ENCODE measurements at regions not wholly inside any gene's neighbourhood (a gene's known extent, or its start where the extent isn't known, plus 50 kb on each side); places are given as distances from the start of the nearest gene placed in this dataset.

DNA sequence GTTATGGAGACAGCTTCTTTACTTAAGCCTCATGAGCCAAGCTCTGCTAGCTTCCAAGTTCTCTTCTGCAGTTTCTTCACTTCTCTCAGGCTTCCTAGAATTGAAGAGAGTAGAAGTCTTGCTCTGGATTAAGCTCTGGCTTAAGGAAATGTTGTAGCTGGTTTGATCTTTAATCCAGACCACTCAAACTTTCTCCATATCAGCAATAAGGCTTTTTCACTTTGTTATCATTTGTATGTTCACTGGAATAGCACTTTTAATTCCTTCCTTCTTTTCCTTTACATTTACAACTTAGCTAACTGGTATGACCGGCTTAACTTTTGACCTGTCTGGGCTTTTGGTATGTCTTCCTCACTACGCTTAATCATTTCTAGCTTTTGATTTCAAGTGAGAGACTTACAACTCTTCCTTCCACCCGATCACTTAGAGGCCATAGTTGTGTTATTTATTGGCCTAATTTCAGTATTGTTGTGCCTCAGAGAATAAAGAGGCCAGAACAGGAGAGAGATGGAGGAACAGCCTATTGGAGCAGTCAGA is 236.6 kb upstream of the BMP2 start:
- TF ChIP-seq TAF1 (IDR thresholded peaks at IDR 0.05; ENCODE audit: borderline replicate concordance, insufficient read depth, low read length) (no peak), POLR2AphosphoS5 (IDR thresholded peaks at IDR 0.05; ENCODE audit: low read depth, low read length) (no peak), FOXP2 (optimal IDR thresholded peaks at IDR 0.05; ENCODE audit: borderline replicate concordance, extremely low read depth, extremely low read length, insufficient read depth) (no peak), SIN3A (IDR thresholded peaks at IDR 0.05; ENCODE audit: borderline replicate concordance, insufficient read depth, low read length) (no peak)
- TF ChIP-seq, protein P1, sequence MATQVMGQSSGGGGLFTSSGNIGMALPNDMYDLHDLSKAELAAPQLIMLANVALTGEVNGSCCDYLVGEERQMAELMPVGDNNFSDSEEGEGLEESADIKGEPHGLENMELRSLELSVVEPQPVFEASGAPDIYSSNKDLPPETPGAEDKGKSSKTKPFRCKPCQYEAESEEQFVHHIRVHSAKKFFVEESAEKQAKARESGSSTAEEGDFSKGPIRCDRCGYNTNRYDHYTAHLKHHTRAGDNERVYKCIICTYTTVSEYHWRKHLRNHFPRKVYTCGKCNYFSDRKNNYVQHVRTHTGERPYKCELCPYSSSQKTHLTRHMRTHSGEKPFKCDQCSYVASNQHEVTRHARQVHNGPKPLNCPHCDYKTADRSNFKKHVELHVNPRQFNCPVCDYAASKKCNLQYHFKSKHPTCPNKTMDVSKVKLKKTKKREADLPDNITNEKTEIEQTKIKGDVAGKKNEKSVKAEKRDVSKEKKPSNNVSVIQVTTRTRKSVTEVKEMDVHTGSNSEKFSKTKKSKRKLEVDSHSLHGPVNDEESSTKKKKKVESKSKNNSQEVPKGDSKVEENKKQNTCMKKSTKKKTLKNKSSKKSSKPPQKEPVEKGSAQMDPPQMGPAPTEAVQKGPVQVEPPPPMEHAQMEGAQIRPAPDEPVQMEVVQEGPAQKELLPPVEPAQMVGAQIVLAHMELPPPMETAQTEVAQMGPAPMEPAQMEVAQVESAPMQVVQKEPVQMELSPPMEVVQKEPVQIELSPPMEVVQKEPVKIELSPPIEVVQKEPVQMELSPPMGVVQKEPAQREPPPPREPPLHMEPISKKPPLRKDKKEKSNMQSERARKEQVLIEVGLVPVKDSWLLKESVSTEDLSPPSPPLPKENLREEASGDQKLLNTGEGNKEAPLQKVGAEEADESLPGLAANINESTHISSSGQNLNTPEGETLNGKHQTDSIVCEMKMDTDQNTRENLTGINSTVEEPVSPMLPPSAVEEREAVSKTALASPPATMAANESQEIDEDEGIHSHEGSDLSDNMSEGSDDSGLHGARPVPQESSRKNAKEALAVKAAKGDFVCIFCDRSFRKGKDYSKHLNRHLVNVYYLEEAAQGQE (IDR thresholded peaks at IDR 0.05; ENCODE audit: insufficient read depth in 1 of 2, low read depth in 2 of 2, low read length in 2 of 2), result no peak

DNA sequence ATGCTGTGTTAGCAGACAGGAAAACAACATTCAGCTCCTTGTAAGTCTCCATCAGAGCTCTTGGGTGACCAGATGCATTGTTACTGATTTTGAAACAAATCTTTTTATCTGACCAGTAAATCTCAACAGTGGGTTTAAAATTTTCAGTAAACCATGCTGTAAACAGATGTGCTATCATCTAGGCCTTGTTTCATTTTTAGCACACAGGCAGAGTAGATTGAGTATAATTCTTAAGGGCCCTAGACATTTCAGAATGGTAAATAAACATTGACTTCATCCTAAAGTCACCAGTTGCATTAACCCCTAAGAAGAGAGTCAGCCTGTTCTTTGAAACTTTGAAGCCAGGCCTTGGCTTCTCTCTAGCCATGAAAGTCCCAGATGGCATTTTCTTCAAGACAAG is 237.2 kb upstream of the BMP2 start:
- TF ChIP-seq SIN3A (IDR thresholded peaks at IDR 0.05; ENCODE audit: borderline replicate concordance, insufficient read depth, low read length) (no peak), FOXP2 (optimal IDR thresholded peaks at IDR 0.05; ENCODE audit: borderline replicate concordance, extremely low read depth, extremely low read length, insufficient read depth) (no peak), POLR2AphosphoS5 (IDR thresholded peaks at IDR 0.05; ENCODE audit: low read depth, low read length) (no peak), TAF1 (IDR thresholded peaks at IDR 0.05; ENCODE audit: borderline replicate concordance, insufficient read depth, low read length) (no peak)
- TF ChIP-seq, protein P1 (IDR thresholded peaks at IDR 0.05; ENCODE audit: insufficient read depth in 1 of 2, low read depth in 2 of 2, low read length in 2 of 2), result no peak

DNA sequence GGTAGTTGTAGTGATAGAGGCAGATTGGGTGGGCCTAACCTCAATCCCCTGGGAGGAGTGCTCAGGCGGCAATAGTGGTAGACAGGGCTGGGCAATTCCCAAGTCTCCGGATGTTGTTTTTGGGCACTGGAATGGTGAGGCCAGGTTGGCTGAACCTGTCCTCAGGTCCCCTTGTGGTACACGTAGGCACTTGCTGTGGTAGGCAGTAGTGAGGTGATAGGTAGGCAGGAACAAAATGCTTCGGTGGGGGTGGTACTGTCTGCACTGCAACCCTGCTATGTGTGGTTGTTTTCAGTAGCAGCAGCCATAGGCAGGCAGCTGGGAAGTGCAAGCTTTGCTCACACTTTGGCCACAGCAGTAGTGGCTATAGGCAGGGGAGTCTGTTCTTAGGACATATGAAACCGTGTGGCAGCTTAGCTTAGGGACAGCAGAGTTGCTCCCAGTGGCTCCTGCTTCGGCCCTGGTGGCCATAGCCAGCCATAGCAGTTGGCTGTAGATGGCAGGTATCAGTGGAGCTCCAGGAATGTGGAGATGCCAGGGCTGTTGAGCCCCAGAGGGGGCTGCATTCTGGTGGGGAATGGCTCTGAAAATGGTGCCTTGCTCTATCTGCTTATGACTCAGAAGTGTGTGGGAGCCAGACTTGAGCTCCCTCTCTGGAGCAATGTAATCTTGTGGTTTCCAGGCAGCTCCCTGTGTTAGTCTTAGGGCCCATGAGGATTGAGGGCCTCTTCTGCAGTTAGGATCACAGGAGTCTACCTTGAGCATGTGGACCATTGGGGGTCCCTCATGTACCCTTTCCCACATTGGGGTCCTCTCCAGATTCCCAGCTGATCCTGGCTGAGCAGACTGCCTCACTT is 241.8 kb upstream of the BMP2 start:
- TF ChIP-seq FOXP2 (optimal IDR thresholded peaks at IDR 0.05; ENCODE audit: borderline replicate concordance, extremely low read depth, extremely low read length, insufficient read depth), result no peak
- no peak for TF ChIP-seq SIN3A (IDR thresholded peaks at IDR 0.05; ENCODE audit: borderline replicate concordance, insufficient read depth, low read length)
- TF ChIP-seq POLR2AphosphoS5 (IDR thresholded peaks at IDR 0.05; ENCODE audit: low read depth, low read length), result no peak
- no peak for TF ChIP-seq TAF1 (IDR thresholded peaks at IDR 0.05; ENCODE audit: borderline replicate concordance, insufficient read depth, low read length)
- TF ChIP-seq, protein P1 (IDR thresholded peaks at IDR 0.05; ENCODE audit: insufficient read depth in 1 of 2, low read depth in 2 of 2, low read length in 2 of 2), result no peak

DNA sequence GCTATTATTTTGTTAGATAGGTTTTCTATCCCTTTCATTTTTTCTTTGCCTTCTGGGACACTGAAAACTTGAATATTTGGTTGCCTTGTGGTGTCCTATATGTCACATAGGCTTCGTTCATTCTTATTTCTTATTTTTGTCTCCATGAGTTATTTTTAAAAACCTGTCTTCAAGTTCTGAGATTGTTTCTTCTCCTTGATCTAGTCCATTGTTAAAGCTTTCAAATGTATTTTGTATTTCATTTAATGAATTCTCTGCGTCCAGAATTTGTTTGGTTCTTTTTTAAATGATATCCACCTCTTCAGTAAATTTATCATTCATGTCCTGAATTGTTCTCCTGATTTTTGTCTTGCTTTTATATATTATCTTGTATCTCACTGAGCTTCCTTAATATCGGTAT is 243.2 kb upstream of the BMP2 start:
- no peak for TF ChIP-seq FOXP2 (optimal IDR thresholded peaks at IDR 0.05; ENCODE audit: borderline replicate concordance, extremely low read depth, extremely low read length, insufficient read depth)
- TF ChIP-seq TAF1 (IDR thresholded peaks at IDR 0.05; ENCODE audit: borderline replicate concordance, insufficient read depth, low read length), result no peak
- TF ChIP-seq SIN3A (IDR thresholded peaks at IDR 0.05; ENCODE audit: borderline replicate concordance, insufficient read depth, low read length), result no peak
- TF ChIP-seq, protein P1 (IDR thresholded peaks at IDR 0.05; ENCODE audit: insufficient read depth in 1 of 2, low read depth in 2 of 2, low read length in 2 of 2), result no peak
- no peak for TF ChIP-seq POLR2AphosphoS5 (IDR thresholded peaks at IDR 0.05; ENCODE audit: low read depth, low read length)

Measured in PFSK-1 (cell line).